ENCODE measurements at regions not wholly inside any gene's neighbourhood (a gene's known extent, or its start where the extent isn't known, plus 50 kb on each side); places are given as distances from the start of the nearest gene placed in this dataset.

- no peak for TF ChIP-seq RNF2 (IDR thresholded peaks at IDR 0.05; ENCODE audit: borderline replicate concordance, low read depth)
- no peak for TF ChIP-seq CTCF (IDR thresholded peaks at IDR 0.05)
- TF ChIP-seq ZC3H11A (IDR thresholded peaks at IDR 0.05): no peak
- TF ChIP-seq RARB (CRISPR knock-in tag; IDR thresholded peaks at IDR 0.05): no peak
- TF ChIP-seq EP300 (IDR thresholded peaks at IDR 0.05): no peak
- no peak for TF ChIP-seq ESRRA (IDR thresholded peaks at IDR 0.05; ENCODE audit: borderline replicate concordance, low read length)
- TF ChIP-seq POLR2A (IDR thresholded peaks at IDR 0.05; ENCODE audit: low read length): no peak
- no peak for TF ChIP-seq SMC3 (IDR thresholded peaks at IDR 0.05)
- TF ChIP-seq KDM1A (IDR thresholded peaks at IDR 0.05; ENCODE audit: low read depth): no peak
These were observed 175.8 kb downstream of the IRS1 start for GRCh38 chr2:226623587-226624368.

All from A549 (cell line).